CD4-positive, alpha-beta T cell treated with Interferon alpha-2 for 1 hour (primary cell): ENCODE measurements at regions not wholly inside any gene's neighbourhood (a gene's known extent, or its start where the extent isn't known, plus 50 kb on each side); places are given as distances from the start of the nearest gene placed in this dataset.
"Not testable (repeated sequence)": the region's sequence is repeated elsewhere in the genome, so short reads cannot be mapped to it uniquely, and the experiment has no call there.

Source experiments
- DNase-seq, 2 donors: peaks; one replicate each; pipeline ENCODE4 v3.0.0-alpha.2; 2020 to 2022

DNA sequence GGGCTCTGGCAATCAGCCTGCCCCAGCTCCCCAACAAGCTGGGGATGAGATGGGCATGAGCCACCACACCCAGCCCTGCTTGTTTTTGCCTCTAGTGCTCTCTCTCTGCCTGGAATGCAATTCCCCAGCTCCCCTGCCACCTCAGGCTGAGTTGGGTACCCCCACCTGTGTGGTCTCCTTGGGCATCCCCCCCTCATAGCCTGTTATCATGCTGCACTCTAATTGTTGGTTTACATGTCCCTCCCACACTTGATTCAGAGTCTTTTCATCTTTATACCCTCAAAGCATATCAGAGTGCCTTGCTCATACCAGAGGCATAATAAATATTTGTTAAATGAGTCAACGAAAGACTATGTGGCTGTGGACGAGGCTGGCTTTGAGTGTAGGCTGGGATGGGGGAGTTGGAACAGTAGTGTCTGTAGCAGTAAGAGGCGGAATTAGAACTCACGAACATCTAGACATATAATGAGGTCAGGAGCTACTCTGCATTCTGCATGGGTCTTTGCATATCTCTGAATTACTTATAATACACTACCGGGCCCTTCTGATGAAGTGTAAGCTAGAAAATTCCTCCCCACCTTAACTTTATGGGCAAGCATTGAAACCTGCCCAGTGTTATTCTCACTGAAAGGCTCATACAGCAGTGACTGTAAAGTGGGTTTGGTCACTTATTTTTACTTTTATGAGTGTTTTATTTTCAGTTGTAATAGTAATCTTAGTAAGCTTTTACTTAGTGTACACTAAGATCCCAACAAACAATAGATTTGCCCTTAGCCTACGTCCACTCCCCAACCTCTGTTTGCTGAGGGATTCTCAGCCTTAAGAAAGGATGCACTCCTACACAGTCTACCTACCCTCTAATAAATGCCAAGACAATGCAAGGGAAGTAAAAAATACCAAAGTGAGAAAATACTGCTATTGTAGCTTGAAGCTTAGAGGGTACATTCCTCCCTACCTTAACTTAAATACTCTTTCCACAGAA lies 58.7 kb downstream of the EDN1 start:
- no peak for DNase-seq

DNA sequence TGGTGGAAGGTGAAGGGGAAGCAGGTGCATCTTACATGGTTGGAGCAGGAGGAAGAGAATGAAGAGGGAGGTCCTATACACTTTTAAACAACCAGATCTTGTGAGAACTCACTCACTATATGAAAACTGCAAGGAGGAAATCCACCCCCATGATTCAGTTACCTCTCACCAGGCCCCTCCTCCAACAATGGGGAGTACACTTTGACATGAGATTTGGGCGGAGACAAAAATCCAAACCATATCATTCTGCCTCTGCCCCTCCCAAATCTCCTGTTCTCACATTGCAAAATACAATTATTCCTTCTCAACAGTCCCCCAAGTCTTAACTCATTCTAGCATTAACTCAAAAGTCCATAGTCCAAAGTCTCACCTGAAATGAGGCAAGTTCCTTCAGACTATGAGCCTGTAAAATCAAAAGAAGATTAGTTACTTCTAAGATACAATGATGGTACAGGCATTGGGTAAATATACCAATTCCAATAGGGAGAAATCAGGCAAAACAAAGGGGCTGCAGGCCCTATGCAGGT lies 60.5 kb downstream of the EDN1 start:
- DNase-seq: no peak

DNA sequence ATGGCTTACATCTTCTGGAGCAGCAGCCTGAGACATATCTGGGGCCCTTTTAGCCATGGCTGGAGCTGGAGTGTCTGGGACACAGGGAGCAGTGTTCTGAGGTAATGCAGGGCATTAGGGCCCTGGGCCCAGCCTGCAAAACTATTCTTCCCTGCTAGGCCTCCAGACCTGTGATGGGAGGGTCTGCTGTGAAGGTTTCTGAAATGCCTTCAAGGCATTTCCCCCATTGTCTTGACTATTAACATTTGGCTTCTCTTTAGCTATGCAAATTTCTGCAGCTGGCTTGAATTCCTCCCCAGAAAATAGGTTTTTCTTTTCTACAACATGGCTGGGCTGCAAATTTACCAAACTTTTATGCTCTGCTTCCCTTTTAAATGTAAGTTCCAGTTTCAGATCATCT lies 61.5 kb downstream of the EDN1 start:
- DNase-seq: no peak

GRCh38 chr6:12353731-12354130 lies 63.6 kb downstream of the EDN1 start:
- no peak for DNase-seq

- no peak for DNase-seq
Measured at GRCh38 chr6:12354499-12354898, 64.3 kb downstream of the EDN1 start.

- DNase-seq: no peak
Measured at GRCh38 chr6:12355354-12355753, 65.2 kb downstream of the EDN1 start.

- DNase-seq: no peak
Measured at GRCh38 chr6:12356431-12356830, 66.3 kb downstream of the EDN1 start.

- DNase-seq: peak; percentile 5 to 33
Measured at GRCh38 chr6:12356983-12357972, 67.1 kb downstream of the EDN1 start.

- no peak for DNase-seq
Measured at GRCh38 chr6:12359036-12359435, 68.9 kb downstream of the EDN1 start.

GRCh38 chr6:12361042-12361765 lies 71.0 kb downstream of the EDN1 start:
- DNase-seq: no peak

GRCh38 chr6:12363277-12363650 lies 73.1 kb downstream of the EDN1 start:
- DNase-seq: not testable (repeated sequence)

- peak; percentile 2 to 17 for DNase-seq
Measured at GRCh38 chr6:12363651-12364381, 73.7 kb downstream of the EDN1 start.

GRCh38 chr6:12364621-12365020 lies 74.5 kb downstream of the EDN1 start:
- DNase-seq: no peak

GRCh38 chr6:12366731-12367130 lies 76.6 kb downstream of the EDN1 start:
- no peak for DNase-seq

DNA sequence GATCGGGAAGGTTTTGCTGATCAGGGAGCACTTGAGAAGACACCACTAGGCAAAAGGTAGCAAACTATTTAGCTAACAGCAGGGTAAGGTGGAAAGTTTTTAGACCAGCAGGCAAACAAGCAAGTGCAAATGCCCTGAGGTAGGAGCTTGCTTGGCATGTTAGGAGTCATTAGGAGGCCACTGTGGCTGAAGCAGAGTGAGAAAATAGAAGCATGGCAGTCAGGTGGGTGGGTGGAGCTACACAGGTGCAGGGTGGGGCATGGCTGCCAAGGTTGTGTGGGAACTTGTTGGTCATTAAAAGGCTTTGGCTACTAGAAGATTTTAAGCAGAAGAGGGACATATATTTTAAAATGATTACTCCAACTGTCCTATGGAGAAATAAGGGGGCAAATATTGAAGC lies 77.3 kb downstream of the EDN1 start:
- no peak for DNase-seq

DNA sequence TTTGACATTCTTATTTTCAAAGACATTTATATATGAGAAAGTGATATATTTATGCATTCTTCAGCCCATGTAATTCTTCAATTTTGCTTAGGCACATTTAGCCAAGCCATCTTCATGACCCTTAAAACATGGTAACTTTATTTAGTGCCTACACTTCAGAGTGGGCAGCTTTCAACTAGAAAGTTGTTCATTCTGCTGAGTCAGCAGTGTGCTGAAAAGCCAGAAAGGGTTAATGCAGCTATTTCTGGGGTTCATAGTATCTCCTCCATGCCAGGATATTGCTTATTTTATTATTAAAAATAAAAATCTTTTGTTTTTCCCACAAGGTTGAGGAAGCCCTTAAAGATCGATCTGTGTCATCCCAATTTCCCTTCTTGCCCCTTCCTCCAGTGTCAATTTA lies 79.2 kb downstream of the EDN1 start:
- DNase-seq: no peak

GRCh38 chr6:12369781-12370262 lies 79.7 kb downstream of the EDN1 start:
- peak in 1 of 2 donors; percentile 59 for DNase-seq

DNA sequence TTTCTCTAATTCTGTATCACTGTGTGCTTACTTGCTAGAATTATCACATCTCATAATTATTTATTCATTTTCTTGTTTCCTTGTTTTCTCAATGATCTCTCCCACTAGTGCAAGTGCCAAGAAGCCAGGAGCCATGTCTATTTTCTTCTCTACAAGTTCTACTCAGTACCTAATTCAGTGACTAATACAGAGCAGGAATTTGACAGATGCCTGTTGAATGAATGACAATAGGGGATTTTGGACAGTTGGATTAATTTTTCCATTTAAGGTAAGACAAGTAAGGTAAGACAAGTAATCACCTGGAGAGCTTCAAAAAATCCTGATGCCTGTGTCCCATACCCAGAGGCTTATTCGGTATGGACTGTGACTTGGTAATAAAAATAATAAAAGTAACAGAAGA lies 81.0 kb downstream of the EDN1 start:
- no peak for DNase-seq

GRCh38 chr6:12371641-12372146 lies 81.5 kb downstream of the EDN1 start:
- DNase-seq: no peak

DNA sequence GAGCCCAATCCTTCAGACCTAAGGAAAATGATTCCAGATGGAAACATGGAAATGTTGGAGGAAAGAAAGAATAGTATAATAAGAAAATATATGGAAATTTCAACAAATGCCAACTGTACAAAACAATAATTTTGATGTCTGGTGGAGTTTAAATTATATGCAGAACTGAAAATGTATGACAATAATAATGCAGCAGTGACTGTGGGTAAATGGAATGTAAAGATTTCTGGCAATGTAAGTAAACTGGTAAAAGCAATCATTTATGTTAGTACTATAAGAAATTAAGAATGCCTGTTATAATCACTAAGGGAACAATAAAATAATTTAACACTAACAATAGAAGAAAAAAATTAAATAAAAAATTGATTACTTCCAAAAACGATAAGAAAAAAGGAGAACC lies 89.0 kb downstream of the EDN1 start:
- DNase-seq: no peak

- DNase-seq: no peak
Measured at GRCh38 chr6:12381587-12381986, 91.4 kb downstream of the EDN1 start.
